Naive B cell (primary cell): ENCODE measurements at regions not wholly inside any gene's neighbourhood (a gene's known extent, or its start where the extent isn't known, plus 50 kb on each side); places are given as distances from the start of the nearest gene placed in this dataset.

ENCODE experiments used
- ATAC-seq, 2 donors: fragments of 150-1000 bp; cut with Tn5 transposase; 2 replicates each; pipeline ENCODE4 v1.10.0; 2021; ENCODE audit warnings: low read depth in 2 of 2, mild to moderate bottlenecking in 2 of 2, moderate library complexity in 2 of 2
- DNase-seq: peaks from one replicate; pipeline ENCODE4 v3.0.0; 2022
- H3K27ac Mint-ChIP-seq, 6 donors: one replicate each; pipeline ENCODE4 v1.8.0; 2020 to 2022; ENCODE audit warnings: mild to moderate bottlenecking in 6 of 6, mixed read lengths in 6 of 6, moderate library complexity in 5 of 6, inconsistent platforms in 2 of 6
- H3K27me3 Mint-ChIP-seq, 3 donors: one replicate each; pipeline ENCODE4 v1.8.0; 2021 to 2022; ENCODE audit warnings: mixed read lengths in 3 of 3, mild to moderate bottlenecking in 1 of 3
- H3K36me3 Mint-ChIP-seq, 2 donors: one replicate each; pipeline ENCODE4 v1.8.0; 2020 to 2022; ENCODE audit warnings: mixed read lengths in 2 of 2, inconsistent platforms in 1 of 2, mild to moderate bottlenecking in 1 of 2
- H3K4me1 Mint-ChIP-seq, 3 donors: one replicate each; pipeline ENCODE4 v1.8.0; 2020 to 2022; ENCODE audit warnings: mixed read lengths in 3 of 3, inconsistent platforms in 1 of 3, mild to moderate bottlenecking in 1 of 3, moderate library complexity in 1 of 3
- H3K4me3 Mint-ChIP-seq, 8 donors: one replicate each; pipeline ENCODE4 v1.8.0; 2020 to 2022; ENCODE audit warnings: mild to moderate bottlenecking in 8 of 8, mixed read lengths in 8 of 8, moderate library complexity in 8 of 8, inconsistent platforms in 2 of 8
- H3K9me3 Mint-ChIP-seq, 7 donors: one replicate each; pipeline ENCODE4 v1.8.0; 2020 to 2022; ENCODE audit warnings: mixed read lengths in 7 of 7, mild to moderate bottlenecking in 5 of 7, inconsistent platforms in 2 of 7, moderate library complexity in 1 of 7

GRCh38 chr5:82348784-82349425 is 70.8 kb upstream of the RPS23 start:
- Mint-ChIP-seq H3K9me3 (no peaks in the 10 kb centered on the region), H3K4me3 (no peak overlapping the region), H3K36me3 (no peaks in the 10 kb centered on the region), H3K4me1 (no peaks in the 10 kb centered on the region), H3K27me3 (peaks cover 5 to 9% (median 7%) of the 10 kb centered on the region in 3 donors), H3K27ac (no peak overlapping the region)
- ATAC-seq = no peak
- no peak for DNase-seq

DNA sequence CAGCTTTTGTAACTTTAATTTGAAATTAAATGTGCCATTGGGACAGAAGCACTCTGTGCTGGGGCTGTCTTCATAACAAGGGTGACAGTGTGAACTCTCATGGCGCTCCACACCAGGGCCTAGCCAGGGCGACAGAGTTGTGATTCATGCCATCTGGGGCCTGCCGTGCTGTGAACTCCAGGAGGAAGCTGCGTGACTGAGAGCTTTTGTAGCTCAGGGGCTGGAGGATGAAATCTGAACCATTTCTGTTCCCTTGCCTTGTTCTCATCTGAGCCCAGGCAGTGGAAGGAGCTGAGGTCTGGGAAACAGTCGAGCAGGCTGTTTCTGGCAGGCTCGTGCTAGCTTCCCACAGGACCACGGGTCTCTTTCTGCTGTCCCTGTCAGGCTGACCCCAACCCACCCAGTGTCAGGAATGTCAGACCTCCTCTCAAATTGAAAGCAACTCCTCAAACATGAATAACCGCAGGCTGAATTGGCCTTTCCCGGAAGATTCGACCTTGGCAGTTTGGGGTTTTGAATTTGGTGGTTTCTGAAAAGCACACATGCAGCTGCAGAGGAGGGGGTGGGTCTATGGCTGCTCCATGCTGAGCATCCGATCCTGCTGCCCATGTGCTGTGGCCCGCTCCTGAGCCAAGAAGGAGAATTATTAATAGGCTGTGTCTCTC is 69.2 kb upstream of the RPS23 start:
- peak overlapping the region in 1 of 8 donors; percentile 22 for H3K4me3 Mint-ChIP-seq
- H3K9me3 Mint-ChIP-seq = no peaks in the 10 kb centered on the region
- ATAC-seq (no peak), DNase-seq (no peak)
- no peaks in the 10 kb centered on the region for H3K4me1 Mint-ChIP-seq
- H3K27me3 Mint-ChIP-seq = peaks cover under 1 to 9% (median 2%) of the 10 kb centered on the region in 3 donors
- H3K36me3 Mint-ChIP-seq = no peaks in the 10 kb centered on the region
- peak overlapping the region in 1 of 6 donors; percentile 79 for H3K27ac Mint-ChIP-seq

- ATAC-seq (no peak), DNase-seq (no peak)
- peaks cover 0 to 4% (median 0%) of the 10 kb centered on the region in 3 donors for H3K27me3 Mint-ChIP-seq
- H3K4me3 Mint-ChIP-seq = no peak overlapping the region
- H3K4me1 Mint-ChIP-seq = no peaks in the 10 kb centered on the region
- H3K27ac Mint-ChIP-seq = peak overlapping the region in 1 of 6 donors; percentile 22
- no peaks in the 10 kb centered on the region for H3K36me3 Mint-ChIP-seq
- no peaks in the 10 kb centered on the region for H3K9me3 Mint-ChIP-seq
Measured at GRCh38 chr5:82346399-82347165, 68.4 kb upstream of the RPS23 start.

- H3K9me3 Mint-ChIP-seq = no peaks in the 10 kb centered on the region
- H3K27ac Mint-ChIP-seq = no peak overlapping the region
- no peaks in the 10 kb centered on the region for H3K4me1 Mint-ChIP-seq
- no peak for DNase-seq
- peaks cover 0 to 4% (median 0%) of the 10 kb centered on the region in 3 donors for H3K27me3 Mint-ChIP-seq
- no peak for ATAC-seq
- no peak overlapping the region for H3K4me3 Mint-ChIP-seq
- no peaks in the 10 kb centered on the region for H3K36me3 Mint-ChIP-seq
Measured at GRCh38 chr5:82345108-82345507, 67.0 kb upstream of the RPS23 start.

DNA sequence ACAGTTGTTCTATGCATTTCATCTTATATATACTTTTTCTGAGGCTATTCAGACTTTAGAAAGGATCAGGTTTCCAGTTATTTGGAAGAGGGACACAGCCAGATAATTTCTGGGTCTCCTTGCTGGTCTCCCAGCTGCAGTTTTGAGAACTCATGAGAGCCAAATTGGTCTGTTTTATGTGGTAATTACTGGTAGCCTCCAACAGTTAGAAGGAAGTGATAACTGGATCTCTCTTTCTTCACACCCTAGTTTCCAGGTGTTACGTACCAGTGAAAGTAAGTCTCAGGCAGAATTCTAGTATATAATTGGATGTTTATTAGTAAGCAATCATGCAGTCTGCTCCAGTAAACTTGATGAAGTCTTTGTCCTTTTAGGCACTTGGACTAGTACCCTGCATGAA is 63.2 kb upstream of the RPS23 start:
- no peak overlapping the region for H3K27ac Mint-ChIP-seq
- ATAC-seq = no peak

DNA sequence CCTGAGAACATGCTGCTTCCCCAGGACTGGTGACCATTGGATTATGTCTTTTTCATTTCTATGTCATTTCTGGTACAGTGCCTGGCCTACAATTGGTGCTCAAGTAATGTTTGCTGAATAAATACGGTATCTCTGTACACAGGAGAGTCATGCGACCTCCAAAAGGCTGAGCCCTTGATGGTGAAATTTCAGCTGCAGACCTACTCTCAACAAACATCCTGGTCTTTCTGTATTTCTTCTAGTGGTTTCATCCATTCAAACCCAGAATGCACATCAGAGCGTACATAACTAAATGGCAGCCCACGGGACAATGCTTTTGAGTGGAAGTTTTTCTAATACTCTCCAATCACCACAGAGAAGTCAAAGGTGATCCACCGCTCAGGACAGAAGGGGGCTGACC is 62.6 kb upstream of the RPS23 start:
- Mint-ChIP-seq H3K36me3 (no peaks in the 10 kb centered on the region), H3K27me3 (peaks cover 0 to 4% (median 0%) of the 10 kb centered on the region in 3 donors), H3K27ac (no peak overlapping the region), H3K9me3 (no peaks in the 10 kb centered on the region), H3K4me3 (no peak overlapping the region), H3K4me1 (no peaks in the 10 kb centered on the region)
- DNase-seq (no peak), ATAC-seq (no peak)

More for the DNA sequence above, 63.2 kb upstream of the RPS23 start:
- H3K4me3 Mint-ChIP-seq = no peak overlapping the region
- DNase-seq = no peak
- H3K4me1 Mint-ChIP-seq = no peaks in the 10 kb centered on the region
- no peaks in the 10 kb centered on the region for H3K36me3 Mint-ChIP-seq
- peaks cover 0 to 4% (median 0%) of the 10 kb centered on the region in 3 donors for H3K27me3 Mint-ChIP-seq
- no peaks in the 10 kb centered on the region for H3K9me3 Mint-ChIP-seq

GRCh38 chr5:82339792-82340191 is 61.6 kb upstream of the RPS23 start:
- Mint-ChIP-seq H3K4me3 (no peak overlapping the region), H3K36me3 (no peaks in the 10 kb centered on the region), H3K27ac (no peak overlapping the region), H3K9me3 (no peaks in the 10 kb centered on the region), H3K27me3 (peaks cover 0 to 1% (median 0%) of the 10 kb centered on the region in 3 donors), H3K4me1 (no peaks in the 10 kb centered on the region)
- DNase-seq = no peak
- ATAC-seq = no peak

DNA sequence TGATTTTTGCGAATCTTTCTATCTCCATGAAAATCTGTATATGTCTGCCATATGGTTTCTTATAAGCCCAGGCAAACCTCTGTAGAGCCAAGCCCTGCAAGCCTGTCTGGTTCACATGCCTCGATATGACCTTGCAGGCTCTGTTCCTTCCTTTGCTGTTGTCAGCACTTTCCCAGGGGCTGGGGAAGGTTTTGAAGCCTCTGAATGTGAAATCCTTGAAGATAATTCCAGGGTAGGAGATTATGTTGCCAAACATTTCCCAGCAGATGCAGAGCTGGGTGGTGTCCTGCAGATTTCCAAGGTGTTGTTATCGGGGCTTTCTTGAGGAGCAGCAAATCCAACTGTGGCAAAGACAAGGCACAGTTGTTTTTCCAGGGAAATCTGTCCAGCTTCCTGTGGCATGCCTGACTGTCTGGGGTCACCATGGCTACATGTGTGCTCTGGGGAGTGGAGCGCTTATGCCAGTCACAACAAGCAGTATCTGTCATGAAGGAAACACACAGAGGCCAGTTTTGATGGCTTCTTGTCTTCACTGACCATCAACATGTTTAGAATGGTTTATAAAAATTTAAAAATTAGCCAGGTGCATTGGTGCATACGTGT is 60.7 kb upstream of the RPS23 start:
- DNase-seq (no peak), ATAC-seq (no peak)
- Mint-ChIP-seq H3K4me1 (no peaks in the 10 kb centered on the region), H3K36me3 (no peaks in the 10 kb centered on the region), H3K4me3 (no peak overlapping the region), H3K9me3 (no peaks in the 10 kb centered on the region), H3K27ac (no peak overlapping the region), H3K27me3 (no peaks in the 10 kb centered on the region)

GRCh38 chr5:82336959-82337351 is 58.8 kb upstream of the RPS23 start:
- Mint-ChIP-seq H3K27me3 (no peaks in the 10 kb centered on the region), H3K27ac (no peak overlapping the region), H3K4me3 (no peak overlapping the region), H3K9me3 (no peaks in the 10 kb centered on the region), H3K4me1 (no peaks in the 10 kb centered on the region), H3K36me3 (no peaks in the 10 kb centered on the region)
- ATAC-seq (no peak), DNase-seq (no peak)

DNA sequence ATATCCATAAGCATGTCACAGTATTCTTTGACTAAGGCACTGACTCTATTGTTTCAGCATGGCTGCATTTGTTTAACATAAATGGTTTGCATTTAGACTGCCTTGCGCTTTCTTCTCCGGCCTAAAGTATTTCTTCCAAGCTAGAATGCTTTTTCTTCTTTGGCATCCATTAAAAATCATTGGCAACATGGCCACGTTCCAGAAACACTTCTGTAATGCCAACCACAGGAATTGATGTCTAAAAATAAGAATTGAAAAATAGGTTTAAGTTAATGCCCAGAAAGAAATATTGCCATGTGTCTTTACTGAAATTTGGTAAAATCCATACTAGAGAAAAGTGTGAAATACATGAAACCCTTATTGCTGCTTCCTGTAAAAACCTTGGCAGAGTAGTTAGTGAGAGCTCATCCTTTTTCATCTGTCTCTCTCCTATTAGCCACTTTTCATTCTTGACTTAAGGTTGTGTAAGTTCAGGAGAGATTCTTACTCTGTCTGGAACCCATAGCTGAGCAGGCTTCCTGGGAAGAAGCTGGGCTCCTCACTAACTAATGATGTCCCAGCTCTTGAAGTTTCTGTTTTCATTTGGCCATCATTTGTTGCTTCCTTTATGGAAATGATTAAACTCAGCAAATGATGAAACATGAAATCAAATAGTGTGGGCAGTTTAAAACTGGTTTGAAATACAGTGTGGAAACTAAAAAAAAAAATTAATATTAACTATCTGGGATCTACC is 58.2 kb upstream of the RPS23 start:
- Mint-ChIP-seq H3K27ac (no peak overlapping the region), H3K27me3 (no peaks in the 10 kb centered on the region), H3K36me3 (no peaks in the 10 kb centered on the region), H3K9me3 (no peaks in the 10 kb centered on the region), H3K4me3 (no peak overlapping the region), H3K4me1 (no peaks in the 10 kb centered on the region)
- ATAC-seq (no peak), DNase-seq (no peak)

- H3K4me3 Mint-ChIP-seq = no peak overlapping the region
- ATAC-seq (no peak), DNase-seq (no peak)
- no peak overlapping the region for H3K27ac Mint-ChIP-seq
- H3K4me1 Mint-ChIP-seq = no peaks in the 10 kb centered on the region
- no peaks in the 10 kb centered on the region for H3K9me3 Mint-ChIP-seq
- no peaks in the 10 kb centered on the region for H3K27me3 Mint-ChIP-seq
- no peaks in the 10 kb centered on the region for H3K36me3 Mint-ChIP-seq
Measured at GRCh38 chr5:82335806-82336205, 57.7 kb upstream of the RPS23 start.

DNA sequence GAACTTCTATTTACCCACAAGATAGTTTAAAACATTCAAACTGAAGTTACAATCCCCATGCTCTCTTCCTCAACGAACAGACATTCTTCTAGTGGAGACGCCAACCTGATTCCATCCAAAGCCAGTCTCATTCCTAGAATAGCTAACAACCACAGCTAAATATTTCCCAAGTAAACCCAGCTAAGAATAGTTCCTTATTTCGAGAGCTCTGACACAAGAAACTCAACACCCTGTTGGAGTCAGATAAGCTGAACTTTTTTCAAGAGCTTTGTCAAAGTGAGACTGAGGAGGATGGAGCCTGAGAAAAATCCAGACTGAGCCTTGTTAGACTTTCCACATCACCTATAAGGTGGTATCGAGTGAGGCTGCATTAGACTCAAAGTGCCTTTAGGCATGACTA is 56.7 kb upstream of the RPS23 start:
- no peak overlapping the region for H3K4me3 Mint-ChIP-seq
- H3K27me3 Mint-ChIP-seq = no peaks in the 10 kb centered on the region
- no peaks in the 10 kb centered on the region for H3K9me3 Mint-ChIP-seq
- H3K36me3 Mint-ChIP-seq = no peaks in the 10 kb centered on the region
- H3K27ac Mint-ChIP-seq = no peak overlapping the region
- no peak for DNase-seq
- H3K4me1 Mint-ChIP-seq = no peaks in the 10 kb centered on the region
- ATAC-seq = no peak

DNA sequence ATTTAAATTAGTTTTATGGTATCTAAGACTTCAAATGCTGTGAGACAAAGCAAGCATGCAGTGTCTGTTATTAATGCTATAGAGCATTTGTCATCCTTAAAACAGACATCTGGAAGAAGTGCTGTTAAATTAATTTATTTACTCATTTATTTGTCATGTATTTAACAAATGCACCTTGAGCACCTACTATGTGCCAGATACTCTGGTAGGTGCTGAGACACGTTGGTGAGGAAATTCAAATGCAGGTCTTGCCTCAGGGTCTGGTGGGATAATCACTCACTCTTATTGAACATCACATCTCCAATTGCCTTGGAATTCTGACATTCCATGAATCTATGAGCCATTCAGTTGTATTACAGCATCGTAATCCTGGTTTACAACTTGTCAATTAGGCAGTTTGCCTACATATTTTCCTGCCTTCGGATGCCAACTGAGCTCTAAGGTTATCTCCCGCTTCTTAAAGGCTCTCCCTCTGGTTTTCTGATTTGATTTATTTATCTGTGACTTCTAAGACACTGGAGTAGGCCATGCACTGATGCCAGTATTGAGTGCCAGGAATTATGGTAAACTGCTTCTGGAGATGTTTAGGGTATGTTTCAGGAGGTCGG is 56.0 kb upstream of the RPS23 start:
- no peak overlapping the region for H3K27ac Mint-ChIP-seq
- H3K4me1 Mint-ChIP-seq = no peaks in the 10 kb centered on the region
- DNase-seq (no peak), ATAC-seq (no peak)
- H3K36me3 Mint-ChIP-seq = no peaks in the 10 kb centered on the region
- no peak overlapping the region for H3K4me3 Mint-ChIP-seq
- H3K27me3 Mint-ChIP-seq = no peaks in the 10 kb centered on the region
- H3K9me3 Mint-ChIP-seq = no peaks in the 10 kb centered on the region
